HCT116 (cell line): ENCODE measurements at regions not wholly inside any gene's neighbourhood (a gene's known extent, or its start where the extent isn't known, plus 50 kb on each side); places are given as distances from the start of the nearest gene placed in this dataset.

Experiments
- ATAC-seq: fragments of 200-7000 bp; cut with Tn5 transposase; 2 replicates; pipeline ENCODE4 v1.9.1; 2020; ENCODE audit warnings: mild to moderate bottlenecking, moderate library complexity
- BruUV-seq: library from RNA; stranded (reverse); fragments of 400-500 nt; replicated peaks from 2 replicates; lab custom pipeline; 2021; lab: Mats Ljungman, UMichigan
- CTCF ChIA-PET: fragments of 300-600 bp; sonication (Branson Sonifier 250); formaldehyde crosslinking; loops from one replicate; lab custom pipeline; 2021; ENCODE audit warnings: antibody characterized with exemption; lab: Charles Lee
- POLR2A ChIA-PET: fragments of 300-600, 350-600 bp; sonication (Branson Sonifier 250); formaldehyde crosslinking; loops from one replicate; lab custom pipeline; 2021; ENCODE audit warnings: antibody characterized with exemption; lab: Charles Lee
- RAD21 ChIA-PET, 2 experiments: fragments of 300-600 bp; sonication (Branson Sonifier 250); formaldehyde crosslinking; loops; one replicate each; lab custom pipeline; 2023; ENCODE audit warnings: low total read pairs in 2 of 2; ENCODE audit not compliant: uncharacterized antibody in 2 of 2, unreplicated experiment in 2 of 2, low non-redundant PET in 1 of 2; lab: Charles Lee
- DNase-seq: peaks from one replicate; pipeline ENCODE4 v3.0.0-alpha.2; 2010; ENCODE audit warnings: low read depth, low spot score
- H2AFZ ChIP-seq: fragments of 200-600 bp; shearing (Covaris generic), sonication (generic); 2 replicates; pipeline ENCODE4 v1.6.1; 2017; ENCODE audit warnings: low read depth, mixed run types, mixed read lengths, antibody characterized with exemption, low read length; ENCODE audit not compliant: poor library complexity, severe bottlenecking
- H3K27ac ChIP-seq: 2 replicates; pipeline ENCODE4 v1.5.1; 2012; ENCODE audit warnings: low read depth, low read length
- H3K27me3 ChIP-seq: fragments of 200-600 bp; sonication (generic); 2 replicates; pipeline ENCODE4 v1.6.1; 2016; ENCODE audit warnings: mixed run types, low read length, mixed read lengths; ENCODE audit not compliant: insufficient read depth
- H3K36me3 ChIP-seq, 2 experiments: fragments of 200-500 bp in 1 of 2; fragments of 200-600 bp in 1 of 2; sonication (Bioruptor generic) in 1 of 2; sonication (generic) in 1 of 2; 2 replicates each; pipeline versions ENCODE4 v1.5.1 to v1.6.1; 2014 to 2016; ENCODE audit warnings: low read length in 2 of 2, inconsistent platforms in 1 of 2, mixed read lengths in 1 of 2, mixed run types in 1 of 2; ENCODE audit not compliant: insufficient read depth in 2 of 2, control insufficient read depth in 1 of 2
- H3K4me1 ChIP-seq, 2 experiments: fragments of 200-600 bp in 1 of 2; sonication (generic) in 1 of 2; 2 replicates each; pipeline versions ENCODE4 v1.5.1 to v1.6.1; 2012 to 2017; ENCODE audit warnings: low read length in 2 of 2, inconsistent platforms in 1 of 2, mild to moderate bottlenecking in 1 of 2, mixed read lengths in 1 of 2, mixed run types in 1 of 2, moderate library complexity in 1 of 2; ENCODE audit not compliant: insufficient read depth in 2 of 2, control insufficient read depth in 1 of 2
- H3K4me2 ChIP-seq: fragments of 200-600 bp; sonication (generic); 2 replicates; pipeline ENCODE4 v1.6.1; 2017; ENCODE audit warnings: mixed run types, low read length, mixed read lengths
- H3K4me3 ChIP-seq, 2 experiments: fragments of 200-600 bp in 1 of 2; sonication (generic) in 1 of 2; replicated peaks in 1 of 2; 2 replicates each; pipeline ENCODE4 v1.5.1; 2011 to 2016; ENCODE audit warnings: low read length in 2 of 2, control low read depth in 1 of 2, low read depth in 1 of 2, mild to moderate bottlenecking in 1 of 2, mixed read lengths in 1 of 2, mixed run types in 1 of 2
- H3K79me2 ChIP-seq: fragments of 200-600 bp; sonication (generic); 2 replicates; pipeline ENCODE4 v1.6.1; 2017; ENCODE audit warnings: mild to moderate bottlenecking, mixed run types, low read length, moderate library complexity, mixed read lengths; ENCODE audit not compliant: insufficient read depth
- H3K9ac ChIP-seq: fragments of 200-600 bp; sonication (generic); 2 replicates; pipeline ENCODE4 v1.6.1; 2016; ENCODE audit warnings: low read length, mixed read lengths
- H3K9me2 ChIP-seq: fragments of 200-600 bp; sonication (generic), shearing (Covaris generic); 2 replicates; pipeline ENCODE4 v1.6.1; 2017; ENCODE audit warnings: mixed run types, mild to moderate bottlenecking, moderate library complexity; ENCODE audit not compliant: insufficient read depth
- H3K9me3 ChIP-seq, 2 experiments: fragments of 200-500 bp in 1 of 2; fragments of 200-600 bp in 1 of 2; sonication (Bioruptor generic) in 1 of 2; sonication (generic) in 1 of 2; 2 replicates each; pipeline ENCODE4 v1.6.1; 2014 to 2017; ENCODE audit warnings: low read length in 2 of 2, mixed read lengths in 2 of 2, inconsistent platforms in 1 of 2, low read depth in 1 of 2, mild to moderate bottlenecking in 1 of 2, mixed run types in 1 of 2, moderate library complexity in 1 of 2; ENCODE audit not compliant: control insufficient read depth in 1 of 2, insufficient read depth in 1 of 2
- H4K20me1 ChIP-seq: fragments of 200-600 bp; sonication (generic), shearing (Covaris generic); 2 replicates; pipeline ENCODE4 v1.6.1; 2017; ENCODE audit warnings: mixed run types, mild to moderate bottlenecking, moderate library complexity; ENCODE audit not compliant: insufficient read depth
- CTCF ChIP-seq, 3 experiments: fragments of 200-600 bp in 1 of 3; sonication (generic) in 1 of 3; IDR thresholded peaks in 2 of 3; conservative IDR thresholded peaks in 1 of 3; 2 replicates each; pipeline ENCODE4 v1.5.1; 2012 to 2017; ENCODE audit warnings: low read depth in 2 of 3, low read length in 2 of 3, antibody characterized with exemption in 1 of 3, borderline replicate concordance in 1 of 3, control low read depth in 1 of 3, mild to moderate bottlenecking in 1 of 3, mixed read lengths in 1 of 3, mixed run types in 1 of 3, moderate library complexity in 1 of 3; ENCODE audit not compliant: insufficient read depth in 1 of 3
- EGR1 ChIP-seq: IDR thresholded peaks from 2 replicates; pipeline ENCODE4 v1.6.1; 2012; ENCODE audit warnings: low read depth
- ELF1 ChIP-seq: IDR thresholded peaks from 2 replicates; pipeline ENCODE4 v1.6.1; 2012; ENCODE audit warnings: low read depth, borderline replicate concordance
- EZH2 ChIP-seq: fragments of 200-600 bp; sonication (generic); IDR thresholded peaks from 2 replicates; pipeline ENCODE4 v1.6.1; 2017; ENCODE audit warnings: antibody characterized with exemption, mixed run types
- EZH2phosphoT487 ChIP-seq: fragments of 200-600 bp; IDR thresholded peaks from 2 replicates; pipeline ENCODE4 v1.6.1; 2018; ENCODE audit warnings: antibody characterized with exemption, borderline replicate concordance
- FOSL1 ChIP-seq: IDR thresholded peaks from 2 replicates; pipeline ENCODE4 v1.6.1; 2012; ENCODE audit warnings: low read depth
- MAX ChIP-seq: IDR thresholded peaks from 2 replicates; pipeline ENCODE4 v1.6.1; 2012
- POLR2AphosphoS5 ChIP-seq: IDR thresholded peaks from 2 replicates; pipeline ENCODE4 v1.6.1; 2011; ENCODE audit warnings: mild to moderate bottlenecking, low read depth, low read length, moderate library complexity
- REST ChIP-seq: IDR thresholded peaks from 2 replicates; pipeline ENCODE4 v1.6.1; 2012; ENCODE audit warnings: low read depth
- SIN3A ChIP-seq: IDR thresholded peaks from 2 replicates; pipeline ENCODE4 v1.6.1; 2012; ENCODE audit warnings: low read depth
- SP1 ChIP-seq: IDR thresholded peaks from 2 replicates; pipeline ENCODE4 v1.6.1; 2012; ENCODE audit warnings: low read depth
- SRF ChIP-seq: IDR thresholded peaks from 2 replicates; pipeline ENCODE4 v1.6.1; 2012; ENCODE audit warnings: low read depth
- TCF7L2 ChIP-seq: IDR thresholded peaks from 2 replicates; pipeline ENCODE4 v1.7.0; 2011; ENCODE audit warnings: borderline replicate concordance, inconsistent platforms; ENCODE audit not compliant: insufficient read depth, insufficient read length; ENCODE audit errors: extremely low read depth
- YY1 ChIP-seq: IDR thresholded peaks from 2 replicates; pipeline ENCODE4 v1.6.1; 2011; ENCODE audit warnings: low read length, low read depth, moderate library complexity, mild to moderate bottlenecking; ENCODE audit not compliant: insufficient replicate concordance; ENCODE audit errors: extremely low read depth
- ZFX ChIP-seq: fragments of 450-650 bp; IDR thresholded peaks from 2 replicates; pipeline ENCODE4 v1.6.1; 2017
- ZNF274 ChIP-seq: fragments of 200-500 bp; sonication (Bioruptor generic); IDR thresholded peaks from 2 replicates; pipeline ENCODE4 v1.6.1; 2014; ENCODE audit warnings: mild to moderate bottlenecking, low read depth, low read length, inconsistent platforms
- intact Hi-C: fragments of 100-400 bp; cut with micrococcal nuclease; formaldehyde crosslinking; loops from 2 replicates; pipeline ENCODE4 v1.10.0; 2022
- TF ChIP-seq, protein P1 (sequence below): IDR thresholded peaks from 2 replicates; pipeline ENCODE4 v1.6.1; 2011; ENCODE audit warnings: mild to moderate bottlenecking, low read length, moderate library complexity; ENCODE audit not compliant: insufficient replicate concordance; ENCODE audit errors: extremely low read depth

- TF ChIP-seq SRF (no peak), YY1 (no peak), ELF1 (no peak), CTCF (IDR thresholded peaks at IDR 0.05 in 2 of 3, conservative IDR thresholded peaks at IDR 0.05 in 1 of 3; ENCODE audit: borderline replicate concordance in 1 of 3, insufficient read depth in 1 of 3, low read depth in 2 of 3, low read length in 2 of 3) (no peak), TCF7L2 (no peak), ZNF274 (no peak), EZH2phosphoT487 (no peak), REST (no peak), MAX (no peak), EZH2 (no peak), FOSL1 (no peak), SIN3A (no peak), POLR2AphosphoS5 (no peak), ZFX (no peak), SP1 (no peak), EGR1 (no peak)
- TF ChIP-seq, protein P1, sequence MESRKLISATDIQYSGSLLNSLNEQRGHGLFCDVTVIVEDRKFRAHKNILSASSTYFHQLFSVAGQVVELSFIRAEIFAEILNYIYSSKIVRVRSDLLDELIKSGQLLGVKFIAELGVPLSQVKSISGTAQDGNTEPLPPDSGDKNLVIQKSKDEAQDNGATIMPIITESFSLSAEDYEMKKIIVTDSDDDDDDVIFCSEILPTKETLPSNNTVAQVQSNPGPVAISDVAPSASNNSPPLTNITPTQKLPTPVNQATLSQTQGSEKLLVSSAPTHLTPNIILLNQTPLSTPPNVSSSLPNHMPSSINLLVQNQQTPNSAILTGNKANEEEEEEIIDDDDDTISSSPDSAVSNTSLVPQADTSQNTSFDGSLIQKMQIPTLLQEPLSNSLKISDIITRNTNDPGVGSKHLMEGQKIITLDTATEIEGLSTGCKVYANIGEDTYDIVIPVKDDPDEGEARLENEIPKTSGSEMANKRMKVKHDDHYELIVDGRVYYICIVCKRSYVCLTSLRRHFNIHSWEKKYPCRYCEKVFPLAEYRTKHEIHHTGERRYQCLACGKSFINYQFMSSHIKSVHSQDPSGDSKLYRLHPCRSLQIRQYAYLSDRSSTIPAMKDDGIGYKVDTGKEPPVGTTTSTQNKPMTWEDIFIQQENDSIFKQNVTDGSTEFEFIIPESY = no peak
- TF ChIP-seq, all 23 proteins: peak for 0
- RAD21 ChIA-PET = no interaction called here
- BruUV-seq = no TSS peak
- Histone ChIP-seq H2AFZ (no peak overlapping the region), H3K27me3 (no peaks in the 10 kb centered on the region), H3K79me2 (no peaks in the 10 kb centered on the region), H3K4me2 (no peak overlapping the region), H3K9me2 (no peaks in the 10 kb centered on the region), H3K9me3 (no peaks in the 10 kb centered on the region), H3K9ac (no peak overlapping the region), H3K4me3 (no peak overlapping the region), H3K4me1 (no peaks in the 10 kb centered on the region), H4K20me1 (no peaks in the 10 kb centered on the region), H3K27ac (no peak overlapping the region), H3K36me3 (no peaks in the 10 kb centered on the region)
- CTCF ChIA-PET = no interaction called here
- no peak for DNase-seq
- no peak for ATAC-seq
- POLR2A ChIA-PET = no interaction called here
- intact Hi-C loops = no loop called here
Measured at GRCh38 chr5:53233645-53234405, 124.3 kb upstream of the MOCS2 start.
